ENCODE measurements at regions not wholly inside any gene's neighbourhood (a gene's known extent, or its start where the extent isn't known, plus 50 kb on each side); places are given as distances from the start of the nearest gene placed in this dataset.

GRCh38 chr1:4128616-4129015 is 228.5 kb upstream of the C1orf174 start:
- TF ChIP-seq CTCF (IDR thresholded peaks at IDR 0.05; ENCODE audit: extremely low read depth in 1 of 2, insufficient read depth in 1 of 2, low read depth in 1 of 2, low read length in 2 of 2) (no peak), POLR2AphosphoS5 (IDR thresholded peaks at IDR 0.05; ENCODE audit: insufficient read depth, low read depth, low read length) (no peak), GATA2 (IDR thresholded peaks at IDR 0.05; ENCODE audit: insufficient read depth, insufficient read length, low read depth, low read length) (no peak), POLR2A (IDR thresholded peaks at IDR 0.05; ENCODE audit: low read depth, low read length) (no peak), MAX (IDR thresholded peaks at IDR 0.05; ENCODE audit: insufficient read depth, insufficient read length) (no peak)
